Neural progenitor cell (in vitro differentiated cells): ENCODE measurements at regions not wholly inside any gene's neighbourhood (a gene's known extent, or its start where the extent isn't known, plus 50 kb on each side); places are given as distances from the start of the nearest gene placed in this dataset.

ENCODE experiments used
- DNase-seq: peaks from one replicate; pipeline ENCODE4 v3.0.0-alpha.2; 2016; ENCODE audit warnings: low spot score
- H2AFZ ChIP-seq: fragments of 200-600 bp; sonication (generic); replicated peaks from 2 replicates; pipeline ENCODE4 v1.6.1; 2016; ENCODE audit warnings: antibody characterized with exemption
- H3F3A ChIP-seq: fragments of 200-600 bp; sonication (generic); 2 replicates; pipeline ENCODE4 v1.6.1; 2016; ENCODE audit warnings: antibody characterized with exemption, low read depth
- H3K27ac ChIP-seq: fragments of 200-600 bp; sonication (generic); 2 replicates; pipeline ENCODE4 v1.5.1; 2016; ENCODE audit warnings: mild to moderate bottlenecking
- H3K27me3 ChIP-seq: fragments of 200-600 bp; sonication (generic); 2 replicates; pipeline ENCODE4 v1.6.1; 2016; ENCODE audit warnings: mild to moderate bottlenecking, moderate library complexity
- H3K36me3 ChIP-seq: fragments of 200-600 bp; sonication (generic); 2 replicates; pipeline ENCODE4 v1.5.1; 2016
- H3K4me1 ChIP-seq: fragments of 200-600 bp; sonication (generic); 2 replicates; pipeline ENCODE4 v1.6.1; 2016; ENCODE audit warnings: mixed run types
- H3K4me2 ChIP-seq: fragments of 200-600 bp; sonication (generic); 2 replicates; pipeline ENCODE4 v1.6.1; 2016
- H3K4me3 ChIP-seq: fragments of 200-600 bp; sonication (generic); 2 replicates; pipeline ENCODE4 v1.5.1; 2016
- H3K79me2 ChIP-seq: fragments of 200-600 bp; sonication (generic); 2 replicates; pipeline ENCODE4 v1.6.1; 2016; ENCODE audit warnings: low read depth
- H3K9ac ChIP-seq: fragments of 200-600 bp; sonication (generic); 2 replicates; pipeline ENCODE4 v1.6.1; 2016
- H3K9me3 ChIP-seq: fragments of 200-600 bp; sonication (generic); 2 replicates; pipeline ENCODE4 v1.5.1; 2016; ENCODE audit warnings: low read depth
- H4K20me1 ChIP-seq: fragments of 200-600 bp; sonication (generic); 2 replicates; pipeline ENCODE4 v1.6.1; 2016; ENCODE audit warnings: low read depth
- H3K27ac Mint-ChIP-seq: 3 replicates; pipeline ENCODE4 v1.8.0; 2021; ENCODE audit warnings: mixed read lengths
- H3K27me3 Mint-ChIP-seq: 2 replicates; pipeline ENCODE4 v1.8.0; 2022; ENCODE audit warnings: low read depth, mild to moderate bottlenecking, inconsistent platforms, moderate library complexity, mixed read lengths; ENCODE audit not compliant: insufficient read depth
- H3K36me3 Mint-ChIP-seq: 3 replicates; pipeline ENCODE4 v1.8.0; 2021; ENCODE audit warnings: mixed read lengths
- H3K4me1 Mint-ChIP-seq: 3 replicates; pipeline ENCODE4 v1.8.0; 2021; ENCODE audit warnings: mixed read lengths
- H3K4me3 Mint-ChIP-seq: 3 replicates; pipeline ENCODE4 v1.8.0; 2021; ENCODE audit warnings: mild to moderate bottlenecking, moderate library complexity, mixed read lengths
- H3K9me3 Mint-ChIP-seq: 3 replicates; pipeline ENCODE4 v1.8.0; 2020; ENCODE audit warnings: mixed read lengths
- EZH2 ChIP-seq: fragments of 200-600 bp; sonication (generic); IDR thresholded peaks from 2 replicates; pipeline ENCODE4 v1.6.1; 2017; ENCODE audit warnings: antibody characterized with exemption, mild to moderate bottlenecking, moderate library complexity
- EZH2phosphoT487 ChIP-seq: fragments of 200-600 bp; sonication (generic); IDR thresholded peaks from 2 replicates; pipeline ENCODE4 v1.6.1; 2017; ENCODE audit warnings: antibody characterized with exemption
- TF ChIP-seq, protein P1 (sequence below): fragments of 200-600 bp; sonication (generic); IDR thresholded peaks from 2 replicates; pipeline ENCODE4 v1.5.1; 2017; ENCODE audit warnings: antibody characterized with exemption, mild to moderate bottlenecking

DNA sequence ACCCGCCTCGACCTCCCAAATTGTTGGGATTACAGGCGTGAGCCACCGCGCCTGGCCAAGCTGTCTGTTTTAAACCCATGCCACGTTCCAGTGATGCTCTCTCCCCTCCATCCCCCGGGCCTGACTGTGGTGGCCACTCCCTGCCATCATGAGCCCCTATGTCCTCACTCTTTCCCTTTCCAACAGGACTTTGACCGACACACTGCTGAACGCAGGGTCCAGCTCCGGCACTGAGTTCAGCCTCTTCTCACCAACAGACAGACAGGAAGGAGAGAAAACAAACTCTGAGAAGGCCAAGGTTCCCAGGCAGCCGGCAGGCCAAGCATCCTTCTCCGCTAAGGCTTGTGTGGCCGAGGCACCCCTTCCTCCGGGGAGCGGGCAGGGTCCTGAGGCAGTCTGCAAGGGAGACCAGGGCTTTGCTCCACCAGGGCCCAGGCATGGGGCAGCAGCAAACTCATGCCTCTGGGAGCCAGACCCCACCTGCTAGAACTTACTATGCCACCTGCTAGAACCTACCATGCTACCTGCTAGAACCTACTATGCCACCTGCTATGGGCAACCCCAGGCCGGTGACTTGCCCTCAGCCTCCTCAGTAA lies 152.7 kb downstream of the CRYBB2 start:
- H3K36me3 ChIP-seq: no peaks in the 10 kb centered on the region
- peaks cover 8% of the 10 kb centered on the region for H3K4me1 Mint-ChIP-seq
- no peak overlapping the region for H2AFZ ChIP-seq

GRCh38 chr22:25373961-25374360 lies 154.5 kb downstream of the CRYBB2 start:
- H3F3A ChIP-seq: no peaks in the 10 kb centered on the region
- Mint-ChIP-seq H3K27ac (no peak overlapping the region), H3K36me3 (peaks cover 2% of the 10 kb centered on the region), H3K27me3 (peaks cover 2% of the 10 kb centered on the region), H3K4me3 (no peak overlapping the region), H3K4me1 (peaks cover 1% of the 10 kb centered on the region), H3K9me3 (no peaks in the 10 kb centered on the region)
- H3K36me3 ChIP-seq: no peaks in the 10 kb centered on the region
- no peak overlapping the region for H2AFZ ChIP-seq
- no peak overlapping the region for H3K9ac ChIP-seq
- H3K4me3 ChIP-seq: no peak overlapping the region
- no peaks in the 10 kb centered on the region for H3K79me2 ChIP-seq
- no peaks in the 10 kb centered on the region for H3K27me3 ChIP-seq
- H3K27ac ChIP-seq: no peak overlapping the region
- H4K20me1 ChIP-seq: peaks cover 3% of the 10 kb centered on the region
- TF ChIP-seq EZH2 (no peak), EZH2phosphoT487 (no peak)
- TF ChIP-seq, protein P1, sequence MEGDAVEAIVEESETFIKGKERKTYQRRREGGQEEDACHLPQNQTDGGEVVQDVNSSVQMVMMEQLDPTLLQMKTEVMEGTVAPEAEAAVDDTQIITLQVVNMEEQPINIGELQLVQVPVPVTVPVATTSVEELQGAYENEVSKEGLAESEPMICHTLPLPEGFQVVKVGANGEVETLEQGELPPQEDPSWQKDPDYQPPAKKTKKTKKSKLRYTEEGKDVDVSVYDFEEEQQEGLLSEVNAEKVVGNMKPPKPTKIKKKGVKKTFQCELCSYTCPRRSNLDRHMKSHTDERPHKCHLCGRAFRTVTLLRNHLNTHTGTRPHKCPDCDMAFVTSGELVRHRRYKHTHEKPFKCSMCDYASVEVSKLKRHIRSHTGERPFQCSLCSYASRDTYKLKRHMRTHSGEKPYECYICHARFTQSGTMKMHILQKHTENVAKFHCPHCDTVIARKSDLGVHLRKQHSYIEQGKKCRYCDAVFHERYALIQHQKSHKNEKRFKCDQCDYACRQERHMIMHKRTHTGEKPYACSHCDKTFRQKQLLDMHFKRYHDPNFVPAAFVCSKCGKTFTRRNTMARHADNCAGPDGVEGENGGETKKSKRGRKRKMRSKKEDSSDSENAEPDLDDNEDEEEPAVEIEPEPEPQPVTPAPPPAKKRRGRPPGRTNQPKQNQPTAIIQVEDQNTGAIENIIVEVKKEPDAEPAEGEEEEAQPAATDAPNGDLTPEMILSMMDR: no peak
- no peaks in the 10 kb centered on the region for H3K9me3 ChIP-seq
- no peak overlapping the region for H3K4me2 ChIP-seq
- DNase-seq: no peak
- no peaks in the 10 kb centered on the region for H3K4me1 ChIP-seq

More for the DNA sequence above, 152.7 kb downstream of the CRYBB2 start:
- DNase-seq: no peak
- no peak for TF ChIP-seq EZH2phosphoT487
- no peak for TF ChIP-seq EZH2
- TF ChIP-seq, protein P1: no peak
- no peaks in the 10 kb centered on the region for H3K79me2 ChIP-seq
- peak overlapping the region; percentile 31 for H3K4me3 Mint-ChIP-seq
- H4K20me1 ChIP-seq: peaks cover 3% of the 10 kb centered on the region
- no peaks in the 10 kb centered on the region for H3K27me3 Mint-ChIP-seq
- H3F3A ChIP-seq: no peaks in the 10 kb centered on the region
- H3K9me3 ChIP-seq: no peaks in the 10 kb centered on the region
- H3K36me3 Mint-ChIP-seq: peaks cover 4% of the 10 kb centered on the region
- H3K4me1 ChIP-seq: no peaks in the 10 kb centered on the region
- H3K9me3 Mint-ChIP-seq: no peaks in the 10 kb centered on the region
- H3K4me2 ChIP-seq: no peak overlapping the region
- no peak overlapping the region for H3K4me3 ChIP-seq
- peak overlapping the region; percentile 35 for H3K27ac Mint-ChIP-seq
- H3K27ac ChIP-seq: no peak overlapping the region
- H3K9ac ChIP-seq: no peak overlapping the region
- H3K27me3 ChIP-seq: no peaks in the 10 kb centered on the region

- no peak for DNase-seq
- no peaks in the 10 kb centered on the region for H3K9me3 Mint-ChIP-seq
- H3K9me3 ChIP-seq: no peaks in the 10 kb centered on the region
- no peaks in the 10 kb centered on the region for H3K4me1 Mint-ChIP-seq
- no peak for TF ChIP-seq EZH2
- TF ChIP-seq, protein P1: no peak
- no peak for TF ChIP-seq EZH2phosphoT487
- H3K27ac Mint-ChIP-seq: no peak overlapping the region
- no peak overlapping the region for H3K4me3 Mint-ChIP-seq
- no peaks in the 10 kb centered on the region for H3K36me3 ChIP-seq
- no peak overlapping the region for H3K4me2 ChIP-seq
- no peak overlapping the region for H3K9ac ChIP-seq
- H3K79me2 ChIP-seq: no peaks in the 10 kb centered on the region
- no peaks in the 10 kb centered on the region for H3K27me3 ChIP-seq
- H3F3A ChIP-seq: no peaks in the 10 kb centered on the region
- H3K27me3 Mint-ChIP-seq: peaks cover 2% of the 10 kb centered on the region
- no peak overlapping the region for H3K4me3 ChIP-seq
- H3K27ac ChIP-seq: no peak overlapping the region
- peaks cover 2% of the 10 kb centered on the region for H3K36me3 Mint-ChIP-seq
- H3K4me1 ChIP-seq: no peaks in the 10 kb centered on the region
- no peak overlapping the region for H2AFZ ChIP-seq
- peaks cover 3% of the 10 kb centered on the region for H4K20me1 ChIP-seq
These were observed 155.4 kb downstream of the CRYBB2 start for GRCh38 chr22:25374869-25375268.
